ENCODE measurements at regions not wholly inside any gene's neighbourhood (a gene's known extent, or its start where the extent isn't known, plus 50 kb on each side); places are given as distances from the start of the nearest gene placed in this dataset.

GRCh38 chr4:123468479-123469031 lies 72.0 kb downstream of the SPRY1 start:
- Mint-ChIP-seq H3K27me3 (ENCODE audit: insufficient read depth) (peaks cover 9% of the 10 kb centered on the region), H3K4me1 (ENCODE audit: low read depth) (no peaks in the 10 kb centered on the region), H3K4me3 (no peak overlapping the region), H3K36me3 (ENCODE audit: low read depth) (no peaks in the 10 kb centered on the region), H3K27ac (no peak overlapping the region), H3K9me3 (no peaks in the 10 kb centered on the region)
- no peak for DNase-seq
- TF ChIP-seq CTCF (IDR thresholded peaks at IDR 0.05): no peak

- no peaks in the 10 kb centered on the region for H3K9me3 Mint-ChIP-seq
- H3K4me3 Mint-ChIP-seq: no peak overlapping the region
- no peak for DNase-seq
- peaks cover 5% of the 10 kb centered on the region for H3K27me3 Mint-ChIP-seq (ENCODE audit: insufficient read depth)
- no peak overlapping the region for H3K27ac Mint-ChIP-seq
- no peaks in the 10 kb centered on the region for H3K36me3 Mint-ChIP-seq (ENCODE audit: low read depth)
- no peaks in the 10 kb centered on the region for H3K4me1 Mint-ChIP-seq (ENCODE audit: low read depth)
- no peak for TF ChIP-seq CTCF (IDR thresholded peaks at IDR 0.05)
Observed at GRCh38 chr4:123469245-123469644, 72.7 kb downstream of the SPRY1 start.

- Mint-ChIP-seq H3K27ac (no peak overlapping the region), H3K4me3 (no peak overlapping the region), H3K9me3 (no peaks in the 10 kb centered on the region), H3K4me1 (ENCODE audit: low read depth) (no peaks in the 10 kb centered on the region), H3K36me3 (ENCODE audit: low read depth) (no peaks in the 10 kb centered on the region), H3K27me3 (ENCODE audit: insufficient read depth) (peaks cover 5% of the 10 kb centered on the region)
- DNase-seq: no peak
- no peak for TF ChIP-seq CTCF (IDR thresholded peaks at IDR 0.05)
Observed at GRCh38 chr4:123469696-123470095, 73.1 kb downstream of the SPRY1 start.

GRCh38 chr4:123470640-123471039 lies 74.0 kb downstream of the SPRY1 start:
- Mint-ChIP-seq H3K4me1 (ENCODE audit: low read depth) (no peaks in the 10 kb centered on the region), H3K27me3 (ENCODE audit: insufficient read depth) (peaks cover 5% of the 10 kb centered on the region), H3K9me3 (no peaks in the 10 kb centered on the region), H3K27ac (no peak overlapping the region), H3K36me3 (ENCODE audit: low read depth) (no peaks in the 10 kb centered on the region), H3K4me3 (no peak overlapping the region)
- no peak for DNase-seq
- no peak for TF ChIP-seq CTCF (IDR thresholded peaks at IDR 0.05)

GRCh38 chr4:123471655-123472369 lies 75.2 kb downstream of the SPRY1 start:
- H3K27ac Mint-ChIP-seq: no peak overlapping the region
- DNase-seq: no peak
- no peaks in the 10 kb centered on the region for H3K9me3 Mint-ChIP-seq
- no peak for TF ChIP-seq CTCF (IDR thresholded peaks at IDR 0.05)
- H3K36me3 Mint-ChIP-seq (ENCODE audit: low read depth): no peaks in the 10 kb centered on the region
- no peaks in the 10 kb centered on the region for H3K4me1 Mint-ChIP-seq (ENCODE audit: low read depth)
- peaks cover 4% of the 10 kb centered on the region for H3K27me3 Mint-ChIP-seq (ENCODE audit: insufficient read depth)
- H3K4me3 Mint-ChIP-seq: no peak overlapping the region
